GM19035 (cell line): ENCODE measurements at regions not wholly inside any gene's neighbourhood (a gene's known extent, or its start where the extent isn't known, plus 50 kb on each side); places are given as distances from the start of the nearest gene placed in this dataset.
"Not testable (repeated sequence)": the region's sequence is repeated elsewhere in the genome, so short reads cannot be mapped to it uniquely, and the experiment has no call there.

Experiments
- ATAC-seq: cut with Tn5 transposase; IDR thresholded peaks from one replicate; pipeline ENCODE4 v1.9.1; 2021; ENCODE audit not compliant: unreplicated experiment

DNA sequence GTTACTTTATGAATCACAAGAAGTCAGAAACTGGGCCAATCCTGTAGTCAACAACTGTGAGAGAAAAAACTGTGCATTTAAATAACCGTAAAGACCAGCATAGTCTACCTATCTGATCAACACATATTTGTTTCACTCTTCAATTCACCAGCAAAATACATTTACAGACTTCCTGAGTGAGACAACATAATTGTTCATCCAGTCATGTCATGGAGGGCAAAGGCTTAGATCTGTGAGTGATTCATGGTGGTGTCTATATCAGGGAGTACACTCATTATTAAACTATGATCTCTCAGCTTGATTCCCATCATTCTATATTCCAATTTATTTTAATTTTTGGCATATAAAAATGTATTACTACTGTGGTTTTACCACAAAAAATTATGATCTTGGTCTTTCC lies 694.6 kb downstream of the DNAH5 start:
- no peak for ATAC-seq

DNA sequence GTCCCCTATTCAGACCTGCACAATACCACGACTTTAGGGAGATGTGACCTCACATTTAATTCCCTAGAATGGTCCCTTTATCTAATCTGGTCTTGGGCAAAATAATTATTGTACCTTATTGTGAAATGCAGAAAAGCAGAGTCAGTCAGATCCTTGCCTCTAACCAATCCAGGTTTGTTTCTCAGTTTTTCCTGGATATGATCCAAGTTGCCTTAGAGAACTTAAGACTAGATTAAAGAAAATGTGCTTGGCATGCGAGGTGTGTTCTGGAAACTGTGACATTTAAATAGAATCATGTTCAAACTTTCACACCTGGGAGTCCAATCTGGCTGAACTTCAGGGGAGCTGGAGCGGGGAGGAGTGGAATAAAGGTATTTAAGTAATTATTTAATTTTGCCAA lies 696.2 kb downstream of the DNAH5 start:
- ATAC-seq, result no peak

DNA sequence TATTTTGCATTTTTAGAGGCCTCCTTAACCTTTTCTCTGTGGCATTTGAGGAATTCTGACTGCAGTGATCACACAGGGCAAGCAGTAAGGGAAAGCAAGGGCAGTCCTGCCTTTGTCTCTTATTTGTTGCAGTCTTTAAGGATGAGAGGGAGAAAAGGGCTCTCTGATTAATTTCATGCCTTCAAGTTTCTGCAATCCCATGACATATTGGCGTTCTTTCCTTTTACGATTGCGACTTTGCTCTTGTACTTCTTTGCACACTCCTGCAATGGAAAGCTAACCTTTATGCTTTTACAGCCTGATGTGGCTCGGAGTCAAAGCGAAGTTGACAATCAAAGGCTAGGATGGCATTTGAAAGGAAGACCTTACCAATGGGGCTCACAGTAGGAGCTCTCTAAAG lies 698.4 kb downstream of the DNAH5 start:
- ATAC-seq, result no peak

DNA sequence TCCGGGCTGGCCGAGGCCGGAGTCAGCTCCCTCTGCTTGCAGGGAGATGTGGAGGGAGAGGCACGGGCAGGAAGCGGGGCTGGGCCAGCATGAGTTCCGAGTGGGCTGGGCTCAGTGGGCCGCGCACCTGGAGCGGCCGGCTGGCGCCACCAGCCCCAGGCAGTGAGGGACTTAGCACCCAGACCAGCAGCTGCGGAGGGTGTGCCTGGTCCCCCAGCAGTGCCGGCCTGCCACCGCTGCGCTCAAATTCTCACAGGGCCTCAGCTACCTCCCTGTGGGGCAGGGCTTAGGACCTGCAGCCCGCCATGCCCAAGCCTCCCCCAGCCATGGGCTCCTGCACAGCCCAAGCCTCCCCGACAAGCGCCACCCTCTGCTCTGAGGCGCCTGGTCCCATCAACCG lies 700.3 kb downstream of the DNAH5 start:
- no peak for ATAC-seq

DNA sequence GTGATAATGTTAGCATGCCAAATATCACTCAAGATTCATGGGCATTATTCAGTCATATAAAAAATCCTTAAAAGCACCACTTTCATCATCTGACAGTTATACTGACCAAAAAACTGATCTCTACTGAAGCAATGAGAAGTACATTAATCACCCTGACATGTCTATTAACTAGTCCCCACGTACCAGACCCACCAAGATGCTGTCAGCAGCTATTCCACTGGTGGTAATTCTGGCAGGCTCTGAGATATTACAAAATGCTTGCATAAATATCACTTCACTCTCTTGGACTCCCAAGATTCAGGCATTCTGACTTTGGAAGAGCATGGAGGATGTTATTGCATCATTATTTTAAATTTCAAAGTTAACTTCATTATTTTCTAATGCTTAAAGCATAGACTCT lies 717.0 kb downstream of the DNAH5 start:
- ATAC-seq, result no peak

DNA sequence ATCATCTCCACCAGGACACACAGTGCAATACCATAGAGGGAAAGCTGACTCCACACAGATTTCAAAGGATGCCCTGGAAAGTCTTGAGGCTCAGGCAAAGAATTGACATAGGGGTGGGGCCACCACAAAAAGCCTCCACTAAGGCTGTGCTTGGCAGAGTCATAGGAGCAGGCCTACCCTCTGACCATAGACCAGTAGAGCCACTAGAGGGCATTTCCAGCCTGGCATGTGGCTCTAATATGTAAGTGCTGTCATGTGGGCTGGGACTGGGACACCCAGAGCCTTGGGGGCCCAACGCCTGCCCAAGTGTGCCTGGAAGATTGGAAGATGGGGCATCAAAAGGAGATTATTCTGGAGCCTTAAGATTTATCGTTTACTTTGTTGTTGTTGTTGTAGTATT lies 726.0 kb downstream of the DNAH5 start:
- ATAC-seq, result no peak

DNA sequence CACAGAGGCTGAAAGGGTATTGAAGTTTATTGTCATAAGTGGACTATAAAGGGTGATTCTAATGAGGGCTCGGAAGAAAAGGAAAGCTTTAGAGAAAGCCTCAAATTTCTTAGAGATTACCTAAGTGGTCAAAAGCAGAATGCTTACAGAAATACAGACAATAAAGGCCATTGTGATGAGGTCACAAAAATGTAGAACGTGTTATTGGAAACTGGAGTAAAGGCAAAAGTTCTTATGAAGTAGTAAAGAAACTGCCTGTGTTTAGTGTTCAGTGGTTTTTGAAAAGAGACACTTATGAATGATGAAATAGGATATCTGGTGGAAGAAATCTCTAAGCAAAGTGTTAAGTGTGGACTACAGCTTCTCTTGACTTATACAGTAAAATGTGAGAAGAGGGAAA lies 726.9 kb downstream of the DNAH5 start:
- ATAC-seq, result no peak

DNA sequence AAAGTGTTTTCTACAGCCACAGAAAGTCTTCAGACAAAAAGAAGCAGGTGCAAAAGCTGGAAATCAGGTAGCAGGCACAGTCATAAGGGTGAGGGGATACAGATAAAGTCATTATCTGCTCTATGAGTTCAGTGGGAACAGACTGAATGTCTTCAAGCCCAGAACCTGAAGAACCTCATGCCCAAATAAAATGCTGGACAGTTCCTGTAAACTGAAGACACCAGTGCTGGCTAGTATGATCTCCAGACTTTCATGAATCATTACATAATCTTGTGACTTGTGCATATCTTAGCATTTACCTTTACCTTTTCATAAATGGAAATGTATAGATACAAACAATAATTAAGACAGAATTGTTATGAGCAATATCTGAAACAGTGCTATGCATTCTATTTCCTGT lies 728.7 kb downstream of the DNAH5 start:
- ATAC-seq, result no peak

DNA sequence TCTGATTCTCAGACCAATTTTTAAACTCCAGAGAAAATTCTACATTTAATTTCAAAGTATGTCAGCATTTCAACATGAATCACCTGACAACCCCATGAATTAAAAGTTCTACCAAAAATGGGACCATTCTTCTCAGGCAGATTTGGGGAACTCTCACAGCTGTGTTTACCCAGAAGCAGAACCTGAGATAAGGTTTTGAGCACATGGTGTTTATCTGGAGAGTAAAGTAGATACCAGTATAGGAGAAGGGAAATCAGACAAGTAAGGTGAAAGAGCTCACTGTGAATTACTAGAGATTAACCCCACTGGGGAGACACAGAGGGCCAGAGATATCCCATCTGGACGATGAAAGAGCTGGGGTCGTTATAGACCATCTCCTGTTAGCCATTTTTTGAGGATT lies 729.1 kb downstream of the DNAH5 start:
- no peak for ATAC-seq

DNA sequence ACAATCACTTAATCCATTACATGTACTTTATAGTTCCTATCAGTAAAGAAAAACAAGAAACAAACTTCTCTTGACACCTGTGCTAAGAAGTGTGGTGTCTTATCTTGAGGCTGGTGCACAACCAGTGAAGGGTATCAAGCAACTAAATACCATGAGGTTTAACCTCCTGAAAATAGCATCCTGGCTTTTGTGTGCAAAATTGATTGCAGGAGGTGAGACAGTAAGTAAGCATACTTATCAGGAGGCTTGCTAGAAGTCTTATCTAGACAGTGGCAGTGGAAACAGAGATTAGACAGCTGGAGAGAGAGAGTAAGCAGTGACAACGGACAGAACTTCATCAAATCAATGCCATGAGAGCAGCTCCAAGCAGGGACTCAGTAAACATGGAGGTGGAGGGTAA lies 730.3 kb downstream of the DNAH5 start:
- no peak for ATAC-seq

DNA sequence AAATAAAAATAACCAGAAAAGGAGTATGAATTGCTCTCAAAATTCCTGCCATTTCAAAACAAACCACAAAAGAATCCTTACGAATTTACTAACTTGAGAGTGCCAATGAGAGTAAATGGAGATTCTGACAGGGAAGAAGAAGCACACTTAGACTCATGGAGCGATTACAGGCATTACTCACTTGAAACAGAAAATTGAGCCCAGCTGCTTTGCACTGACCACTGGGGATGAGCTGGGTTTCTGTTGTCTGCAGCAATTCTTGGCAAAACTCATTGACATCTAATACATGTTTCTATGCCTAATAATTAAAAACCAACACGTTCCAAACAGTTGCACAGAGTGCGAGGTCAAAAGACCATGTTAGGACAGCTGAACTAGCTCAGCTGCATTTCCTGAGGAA lies 731.6 kb downstream of the DNAH5 start:
- ATAC-seq, result no peak

DNA sequence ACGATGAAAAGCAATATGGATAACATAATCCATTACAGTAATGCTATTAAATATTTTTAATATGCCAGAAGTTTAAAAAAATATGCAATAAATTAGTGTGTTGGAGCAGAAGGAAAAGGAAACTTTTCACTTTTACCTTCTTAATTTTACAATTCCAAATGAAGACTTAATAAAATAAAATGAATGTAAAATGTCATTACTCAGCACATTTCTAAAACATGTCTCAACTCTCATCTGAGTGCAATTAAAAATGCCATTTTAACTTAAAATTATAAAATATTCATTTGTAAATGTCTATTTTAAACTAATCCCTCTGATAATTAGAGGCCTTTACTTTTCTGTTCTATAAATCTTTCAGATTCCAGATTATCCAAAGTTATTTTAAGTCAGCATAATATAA lies 733.4 kb downstream of the DNAH5 start:
- no peak for ATAC-seq

DNA sequence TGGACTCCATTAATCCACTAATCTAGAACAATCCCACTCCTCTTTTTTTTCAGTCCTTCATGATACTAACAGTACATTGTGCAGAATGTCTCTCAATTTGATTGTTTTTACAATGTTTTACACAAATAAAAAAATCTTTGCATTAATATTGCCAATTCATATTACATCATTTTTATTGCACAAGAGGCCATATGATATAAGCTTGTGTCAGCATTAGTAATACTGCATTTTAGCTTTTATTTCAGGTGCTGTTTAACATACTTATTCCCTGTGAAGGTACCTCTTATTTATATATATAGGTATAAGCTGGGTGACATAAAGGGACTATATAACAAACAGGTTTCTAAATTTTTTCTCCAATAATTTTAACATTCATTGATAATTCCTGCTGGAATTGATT lies 737.4 kb downstream of the DNAH5 start:
- no peak for ATAC-seq

DNA sequence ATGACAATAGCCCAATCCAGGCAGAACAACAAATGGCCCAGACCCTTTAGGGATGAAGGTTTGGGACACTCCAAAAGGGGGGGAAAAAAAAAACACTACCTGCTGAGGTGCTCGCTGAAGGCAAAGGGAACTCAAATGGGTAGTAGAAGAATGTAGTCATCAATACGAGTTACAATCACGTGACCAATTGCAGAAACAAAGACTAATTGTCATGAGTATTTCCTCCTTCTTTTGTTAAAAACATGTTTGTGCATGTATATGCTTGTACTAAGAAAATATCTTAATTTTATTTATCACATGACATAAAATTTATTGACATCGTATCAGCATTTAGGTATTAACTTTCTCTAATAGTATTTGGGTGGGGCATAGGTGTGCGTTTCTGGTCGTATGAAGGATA lies 743.5 kb downstream of the DNAH5 start:
- ATAC-seq, result no peak

DNA sequence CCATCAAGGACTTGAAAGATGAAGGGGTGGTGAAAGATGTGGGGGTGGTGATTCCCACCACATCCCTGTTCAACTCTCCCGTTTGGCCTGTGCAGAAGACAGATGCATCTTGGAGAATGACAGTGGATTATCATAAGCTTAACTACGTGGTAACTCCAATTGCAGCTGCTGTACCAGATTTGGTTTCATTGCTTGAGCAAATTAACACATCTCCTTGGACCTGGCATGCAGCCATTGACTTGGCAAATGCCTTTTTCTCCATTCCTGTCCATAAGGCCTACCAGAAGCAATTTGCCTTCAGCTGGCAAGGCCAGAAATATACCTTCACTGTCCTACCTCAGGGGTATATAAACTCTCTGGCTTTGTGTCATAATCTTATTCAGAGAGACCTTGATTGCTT lies 746.3 kb downstream of the DNAH5 start:
- not testable (repeated sequence) for ATAC-seq

DNA sequence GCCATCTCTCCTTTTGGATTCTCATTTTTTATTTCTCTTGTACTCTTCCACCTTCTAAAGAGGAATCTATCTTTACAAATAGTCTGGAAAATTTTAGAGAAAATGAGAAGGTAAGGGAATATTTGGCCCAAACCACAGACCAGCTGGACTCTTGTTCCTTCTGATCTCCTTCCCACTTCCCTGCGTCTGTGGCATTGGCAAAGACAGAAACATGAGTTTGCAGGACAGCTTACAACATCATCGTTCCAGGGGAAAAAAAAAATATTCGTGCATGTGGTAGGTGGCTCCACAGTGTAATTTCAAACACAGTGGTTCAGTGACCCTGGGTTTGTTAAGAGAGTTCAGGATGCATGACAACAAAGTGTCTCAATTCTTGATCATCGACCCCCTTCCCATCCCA lies 755.0 kb downstream of the DNAH5 start:
- ATAC-seq, result no peak

DNA sequence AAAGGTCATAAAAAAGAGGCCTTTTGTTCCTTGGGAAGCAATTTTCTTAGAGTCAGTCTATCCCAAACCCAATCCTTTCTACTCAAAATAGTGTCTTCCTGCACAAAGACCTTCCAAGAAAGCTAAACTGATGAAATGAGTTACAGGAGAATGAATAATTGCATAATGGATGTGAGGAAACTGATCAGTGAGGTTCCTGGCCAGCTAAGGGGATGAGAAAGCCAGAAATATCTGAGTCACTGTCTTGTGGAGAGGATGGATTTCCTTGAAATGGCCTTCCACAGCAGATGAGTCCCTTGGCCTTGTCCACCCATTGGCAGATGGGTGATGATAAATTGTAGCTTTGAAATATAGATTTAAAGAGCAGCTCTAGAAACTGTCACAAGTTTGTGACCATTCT lies 756.1 kb downstream of the DNAH5 start:
- no peak for ATAC-seq

DNA sequence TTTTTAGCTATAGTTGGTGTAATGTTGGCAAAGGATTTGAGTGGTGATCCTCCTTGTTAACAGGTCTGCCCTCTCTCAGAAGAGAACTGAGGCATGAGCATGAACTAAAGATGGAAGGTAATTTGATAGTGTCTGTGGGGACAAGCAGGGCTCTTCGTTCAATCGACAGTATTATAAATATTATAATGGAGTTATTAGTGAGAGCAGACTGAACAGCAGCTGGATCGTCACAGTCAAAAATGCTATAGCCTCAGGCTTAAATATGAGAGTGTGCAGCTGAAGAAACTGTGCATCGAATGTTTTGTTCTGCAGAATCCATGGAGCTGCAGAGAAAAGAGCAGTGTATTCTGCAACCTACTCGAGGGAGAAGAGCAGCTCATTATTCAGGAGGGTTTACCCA lies 757.3 kb downstream of the DNAH5 start:
- ATAC-seq, result no peak

DNA sequence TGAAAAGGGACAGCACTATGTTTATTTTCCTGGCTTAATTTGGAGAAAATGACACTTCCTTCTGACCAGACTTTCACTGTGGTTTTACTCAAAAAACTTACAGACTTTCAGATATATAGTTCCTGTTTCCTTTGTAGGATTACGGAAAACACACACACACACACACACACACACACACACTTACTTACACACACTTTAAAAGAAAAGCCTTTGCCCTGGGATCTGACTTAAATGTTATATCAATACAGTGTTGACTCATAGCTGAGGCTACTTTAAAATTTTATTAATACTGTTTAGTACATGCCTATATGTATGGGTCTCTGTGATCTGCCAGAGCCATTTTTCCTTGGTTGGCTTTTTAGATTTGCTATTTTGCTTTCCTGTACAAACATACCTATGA lies 758.3 kb downstream of the DNAH5 start:
- no peak for ATAC-seq

DNA sequence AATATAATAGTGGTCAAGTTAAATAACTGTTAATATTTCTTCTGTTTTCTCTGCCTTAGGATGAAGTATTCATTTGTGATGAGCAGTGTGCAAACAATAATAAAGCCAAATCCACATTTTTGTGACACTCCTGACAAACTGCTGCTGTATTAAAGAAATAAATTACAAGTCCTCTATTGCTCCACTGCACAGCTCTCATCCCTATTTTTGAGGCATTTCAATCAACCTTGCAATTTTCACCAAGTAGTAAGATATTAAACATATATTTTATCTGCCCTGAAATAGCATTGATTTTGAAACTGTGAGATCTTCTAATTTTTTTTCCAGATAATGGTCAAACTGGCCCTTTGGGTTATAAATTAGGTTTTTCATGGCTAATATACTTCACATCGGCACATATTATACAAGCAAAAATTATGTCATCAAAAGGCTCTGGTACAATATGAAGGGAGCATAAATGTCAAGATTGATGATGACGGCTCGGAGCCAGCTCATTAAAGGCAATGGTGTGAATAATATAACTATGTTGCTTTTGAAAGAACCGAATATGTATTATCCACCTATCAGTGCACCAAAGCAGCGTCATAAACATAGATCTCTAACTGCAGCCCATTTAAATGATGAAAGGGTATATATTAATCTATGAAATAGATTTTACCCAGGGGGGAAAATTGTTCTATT lies 764.9 kb downstream of the DNAH5 start:
- ATAC-seq, result no peak

DNA sequence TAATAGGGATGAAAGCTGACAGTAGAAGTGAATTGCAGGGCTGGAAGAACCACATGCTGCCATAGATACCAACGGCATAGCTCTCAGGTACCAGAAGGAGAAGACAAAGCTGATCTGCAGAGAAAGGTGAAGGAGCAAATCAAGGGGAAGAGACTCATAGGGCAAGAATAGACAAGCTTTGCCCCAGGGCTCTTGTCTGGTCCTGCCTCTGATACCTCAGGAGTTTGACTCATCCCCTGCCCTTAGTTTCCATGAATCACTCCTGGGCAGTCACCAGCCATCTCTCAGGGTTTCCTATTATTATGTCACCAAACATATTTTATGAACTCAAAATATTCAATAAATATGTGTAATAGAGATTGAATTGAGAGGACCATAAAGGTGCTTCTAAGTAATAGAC lies 800.9 kb downstream of the DNAH5 start:
- no peak for ATAC-seq

DNA sequence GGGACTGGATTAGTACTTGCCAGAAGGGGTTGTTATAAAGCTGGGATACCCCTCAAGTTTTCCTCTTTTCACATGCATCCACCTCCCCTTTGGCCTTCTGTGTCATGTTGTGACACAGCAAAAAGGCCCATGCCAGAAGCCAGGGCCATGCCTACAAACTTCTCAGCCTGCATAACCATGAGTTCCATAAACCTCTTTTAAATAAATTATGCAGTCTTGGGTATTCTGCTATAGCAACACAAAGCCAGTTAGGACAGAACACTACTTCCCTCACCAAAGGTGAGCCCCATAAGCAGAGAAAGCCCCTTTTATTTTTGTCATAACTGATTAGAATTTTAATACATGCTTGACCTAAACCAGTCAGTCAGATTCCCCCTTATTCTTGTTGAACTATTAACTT lies 801.3 kb downstream of the DNAH5 start:
- no peak for ATAC-seq

DNA sequence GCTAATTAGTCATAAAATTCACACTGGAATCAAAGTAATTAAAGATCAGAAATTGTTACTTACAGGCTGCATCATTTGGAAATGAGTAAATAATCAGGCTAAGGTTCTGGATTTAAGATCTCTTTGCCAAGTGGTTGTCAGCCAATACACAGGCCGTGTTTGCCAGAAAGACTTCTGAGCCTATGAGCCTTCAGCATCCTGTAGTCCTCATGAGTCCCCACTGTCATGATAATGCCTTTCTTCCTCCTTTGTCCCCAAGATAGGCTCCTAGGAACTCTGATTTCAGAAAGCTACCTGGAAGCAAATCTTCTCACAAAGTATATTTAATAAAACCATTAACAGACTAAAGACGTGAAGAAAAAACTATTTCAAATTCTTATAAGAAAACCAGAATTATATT lies 810.5 kb downstream of the DNAH5 start:
- no peak for ATAC-seq

DNA sequence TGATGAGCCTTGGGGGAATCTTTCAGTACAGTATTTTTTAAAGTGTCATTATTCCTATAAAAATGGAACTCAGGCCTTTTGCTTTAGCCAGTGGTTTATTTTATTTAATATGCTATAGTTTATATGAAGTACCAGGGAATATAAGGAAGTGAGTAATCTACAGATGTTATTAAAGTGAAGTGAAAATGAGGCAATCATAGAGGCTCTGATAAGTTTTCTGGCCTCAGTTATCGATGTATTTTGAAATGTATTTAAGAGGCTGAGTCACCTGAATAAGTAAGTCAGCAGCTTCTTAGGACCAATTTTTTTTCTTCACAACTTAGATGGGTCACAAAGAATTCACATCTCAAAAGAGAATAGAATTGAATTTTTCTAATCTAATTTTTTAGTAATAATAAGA lies 829.0 kb downstream of the DNAH5 start:
- ATAC-seq, result no peak
